Urothelium cell line (cell line): ENCODE measurements at regions not wholly inside any gene's neighbourhood (a gene's known extent, or its start where the extent isn't known, plus 50 kb on each side); places are given as distances from the start of the nearest gene placed in this dataset.
"Not testable (repeated sequence)": the region's sequence is repeated elsewhere in the genome, so short reads cannot be mapped to it uniquely, and the experiment has no call there.

Source experiments
- DNase-seq: peaks from one replicate; pipeline ENCODE4 v3.0.0; 2011; ENCODE audit warnings: low spot score, mixed read lengths
- FAIRE-seq: peaks from 2 replicates; lab custom pipeline; 2011; peaks lifted over from hg19 to GRCh38; lab: Jason Lieb, UNC

GRCh38 chr9:124084087-124084486, 72.5 kb downstream of the LHX2 start:
- DNase-seq: peak; percentile 41
- FAIRE-seq: no peak

DNA sequence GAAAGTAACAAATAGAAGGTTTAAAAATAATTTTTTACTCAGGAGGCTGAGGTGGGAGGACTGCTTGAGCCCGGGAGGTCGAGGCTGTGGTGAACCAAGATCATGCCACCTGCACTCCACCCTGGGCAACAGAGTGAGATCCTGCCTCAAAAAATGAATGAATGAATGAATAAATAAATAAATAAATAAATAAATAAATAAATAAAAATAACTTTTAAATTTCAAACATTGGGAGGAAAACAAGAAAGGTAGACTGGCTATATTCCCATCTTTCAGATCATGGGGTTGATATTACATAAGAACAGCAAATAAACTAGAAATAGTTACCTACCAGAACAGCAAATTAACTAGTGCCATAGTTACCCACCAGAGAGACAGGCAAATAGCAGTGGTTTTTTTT, 75.7 kb downstream of the LHX2 start:
- DNase-seq (no peak), FAIRE-seq (no peak)

DNA sequence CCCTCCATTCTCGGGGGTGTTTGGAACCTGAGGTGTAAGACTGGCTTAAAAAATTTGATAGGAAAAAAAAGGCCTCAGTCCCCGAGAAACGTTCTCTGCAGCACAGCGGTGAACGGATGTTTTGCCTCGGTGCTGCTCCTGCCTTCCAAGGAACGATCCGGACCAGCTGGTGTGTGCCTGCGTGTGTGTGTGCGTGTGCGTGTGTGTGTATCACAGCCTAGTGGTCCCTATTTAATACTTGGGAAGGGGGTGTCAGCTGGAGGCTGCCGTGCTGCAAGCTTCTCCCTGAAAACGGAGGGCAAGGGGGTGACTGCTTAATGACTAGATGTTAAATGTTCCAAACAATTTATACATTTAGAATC, 76.9 kb downstream of the LHX2 start:
- FAIRE-seq (no peak), DNase-seq (no peak)

- FAIRE-seq: not testable (repeated sequence)
Observed at GRCh38 chr9:124089631-124090488, 78.3 kb downstream of the LHX2 start.

GRCh38 chr9:124098141-124098905, 86.8 kb downstream of the LHX2 start:
- FAIRE-seq (peak; percentile 61), DNase-seq (peak; percentile 46)

More at GRCh38 chr9:124089631-124090488, 78.3 kb downstream of the LHX2 start:
- DNase-seq: not testable (repeated sequence)

- DNase-seq: no peak
- FAIRE-seq: no peak
Observed at GRCh38 chr9:124099860-124100259, 88.3 kb downstream of the LHX2 start.

GRCh38 chr9:124101215-124101968, 89.8 kb downstream of the LHX2 start:
- FAIRE-seq (no peak), DNase-seq (no peak)

- DNase-seq: no peak
- FAIRE-seq: no peak
Observed at GRCh38 chr9:124101969-124102345, 90.4 kb downstream of the LHX2 start.

- DNase-seq: no peak
- no peak for FAIRE-seq
Observed at GRCh38 chr9:124102363-124102762, 90.8 kb downstream of the LHX2 start.

DNA sequence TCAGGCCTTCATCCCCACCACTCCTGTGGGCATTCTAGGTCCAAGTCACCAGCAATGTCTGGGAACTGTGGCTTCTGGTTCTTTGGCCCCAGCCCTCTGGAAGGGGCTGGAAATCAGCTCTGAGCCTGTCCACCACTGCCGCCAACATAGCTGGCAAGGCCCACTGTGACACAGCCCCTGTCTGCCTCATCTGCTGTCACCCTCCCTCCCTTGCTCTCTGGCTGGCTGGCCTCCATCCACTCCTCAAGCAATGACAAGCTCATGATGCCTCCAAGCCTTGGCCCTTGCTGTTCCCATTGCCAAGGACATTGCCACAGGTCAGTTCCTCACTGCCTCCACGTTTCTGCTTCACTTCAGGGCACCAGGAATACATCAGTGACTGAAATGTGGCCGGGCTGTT, 93.7 kb downstream of the LHX2 start:
- DNase-seq: no peak
- no peak for FAIRE-seq

DNA sequence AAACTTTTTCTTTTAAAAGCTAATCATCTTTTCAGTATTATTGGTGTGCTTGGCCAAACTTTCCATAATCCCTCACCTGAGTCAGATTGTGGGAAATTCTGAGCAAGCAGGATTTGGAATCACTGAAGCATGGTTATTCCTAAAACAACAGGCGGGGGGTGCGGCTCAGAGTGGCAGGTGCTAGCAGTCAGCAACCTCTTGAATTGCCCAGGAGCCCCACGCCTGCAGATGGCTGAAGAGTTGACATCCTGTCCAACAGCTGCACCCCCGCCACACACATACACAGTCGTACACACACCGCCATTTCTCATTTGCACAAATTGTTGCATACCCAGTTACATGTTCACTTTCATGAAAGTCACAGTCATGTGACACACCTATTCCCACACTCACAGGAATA, 96.6 kb downstream of the LHX2 start:
- FAIRE-seq (no peak), DNase-seq (no peak)

- DNase-seq: peak; percentile 67
- FAIRE-seq: no peak
Observed at GRCh38 chr9:124110307-124110915, 98.8 kb downstream of the LHX2 start.

DNA sequence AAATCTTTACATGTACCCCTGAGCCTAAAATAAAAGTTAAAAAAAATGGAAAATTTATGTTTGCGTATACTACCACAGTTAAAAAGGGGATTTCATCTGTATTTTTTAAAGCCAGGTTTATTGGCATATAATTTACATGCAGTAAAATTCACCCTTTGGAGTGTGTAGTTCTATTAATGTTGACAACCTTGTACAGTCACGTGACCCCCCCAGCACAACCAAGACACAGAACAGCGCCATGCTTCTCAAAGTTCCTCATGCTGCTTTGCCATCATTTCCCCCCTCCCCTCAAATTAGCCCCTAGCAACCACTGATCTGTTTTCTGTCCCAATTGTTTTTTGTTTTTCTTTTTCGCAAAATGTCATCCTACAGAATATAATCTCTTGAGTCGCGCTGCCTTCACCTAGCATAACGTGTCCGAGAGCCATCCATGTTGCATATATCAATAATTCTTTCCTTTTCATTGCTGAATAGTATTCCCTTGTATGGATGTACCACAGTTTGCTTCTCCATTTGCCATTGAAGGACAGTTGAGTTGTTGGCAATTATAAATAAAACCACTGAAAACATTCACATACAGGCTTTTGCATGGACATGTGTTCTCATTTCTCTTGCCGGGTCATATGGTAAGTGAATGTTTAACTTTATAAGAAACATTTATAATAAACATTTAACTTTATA, 105.3 kb downstream of the LHX2 start:
- no peak for FAIRE-seq
- DNase-seq: no peak

DNA sequence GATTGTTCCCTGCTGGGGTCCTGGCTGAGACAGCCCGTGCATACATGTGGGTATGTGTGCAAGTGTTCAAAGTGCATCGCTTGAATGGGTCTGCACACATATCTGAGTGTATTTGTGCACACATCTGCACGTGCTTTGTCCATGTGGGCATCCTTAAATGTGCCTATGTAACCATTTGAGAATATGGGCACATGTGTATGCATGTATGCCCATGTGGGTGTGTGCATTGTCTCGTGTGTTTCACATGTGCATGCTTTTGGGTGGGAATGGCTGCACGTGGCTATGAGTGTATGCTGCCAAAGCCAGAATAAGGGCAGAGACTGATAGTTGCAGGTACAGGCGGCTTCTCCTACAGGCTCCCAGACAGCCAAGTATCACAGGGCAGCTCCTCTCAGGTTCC, 107.3 kb downstream of the LHX2 start:
- DNase-seq: no peak
- no peak for FAIRE-seq

DNA sequence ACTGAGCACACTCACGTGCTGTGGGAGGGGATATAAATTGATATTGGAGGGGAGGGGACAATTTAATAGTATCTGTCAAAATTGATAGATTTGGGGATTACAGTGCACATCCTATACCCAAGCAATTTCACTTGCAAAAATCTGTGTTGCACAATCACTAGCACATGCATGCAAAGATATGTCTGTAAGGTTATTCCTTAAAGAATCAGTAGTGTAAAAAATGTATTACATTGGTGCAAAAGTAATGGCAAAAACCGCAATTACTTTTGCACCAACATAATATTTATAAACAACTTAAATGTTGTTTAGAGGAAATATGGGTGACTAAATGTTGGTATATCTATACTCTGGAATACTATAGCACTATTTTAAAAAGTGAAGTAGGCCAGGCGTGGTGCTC, 108.7 kb downstream of the LHX2 start:
- FAIRE-seq (no peak), DNase-seq (no peak)

- FAIRE-seq: no peak
Observed at GRCh38 chr9:124121725-124122124, 110.2 kb downstream of the LHX2 start.

GRCh38 chr9:124122321-124122720, 110.8 kb downstream of the LHX2 start:
- FAIRE-seq (no peak), DNase-seq (no peak)

More at GRCh38 chr9:124121725-124122124, 110.2 kb downstream of the LHX2 start:
- no peak for DNase-seq

GRCh38 chr9:124122813-124123462, 111.4 kb downstream of the LHX2 start:
- DNase-seq (no peak), FAIRE-seq (no peak)

- not testable (repeated sequence) for FAIRE-seq, DNase-seq
Observed at GRCh38 chr9:124123621-124124020, 112.1 kb downstream of the LHX2 start.
